Calu3 (cell line): ENCODE measurements at regions not wholly inside any gene's neighbourhood (a gene's known extent, or its start where the extent isn't known, plus 50 kb on each side); places are given as distances from the start of the nearest gene placed in this dataset.

ENCODE experiments used
- BruUV-seq: library from RNA; stranded (reverse); fragments of 400-500 nt; replicated peaks from 2 replicates; lab custom pipeline; 2021; lab: Mats Ljungman, UMichigan
- CTCF ChIA-PET: fragments of 300-600 bp; sonication (Branson Sonifier 250); formaldehyde crosslinking; loops from one replicate; lab custom pipeline; 2022; ENCODE audit warnings: antibody characterized with exemption; lab: Charles Lee
- DNase-seq: peaks from one replicate; pipeline ENCODE4 v3.0.0; 2022
- H3K27ac Mint-ChIP-seq: one replicate; pipeline ENCODE4 v1.8.0; 2022; ENCODE audit warnings: mixed read lengths; ENCODE audit not compliant: unreplicated experiment
- H3K27me3 Mint-ChIP-seq: one replicate; pipeline ENCODE4 v1.8.0; 2022; ENCODE audit warnings: mixed read lengths; ENCODE audit not compliant: unreplicated experiment
- H3K36me3 Mint-ChIP-seq: one replicate; pipeline ENCODE4 v1.8.0; 2022; ENCODE audit warnings: mild to moderate bottlenecking, moderate library complexity, mixed read lengths; ENCODE audit not compliant: insufficient read depth, unreplicated experiment
- H3K4me1 Mint-ChIP-seq: one replicate; pipeline ENCODE4 v1.8.0; 2022; ENCODE audit warnings: mild to moderate bottlenecking, low read depth, mixed read lengths; ENCODE audit not compliant: unreplicated experiment
- H3K4me3 Mint-ChIP-seq: one replicate; pipeline ENCODE4 v1.8.0; 2022; ENCODE audit warnings: mild to moderate bottlenecking, low read depth, moderate library complexity, mixed read lengths; ENCODE audit not compliant: unreplicated experiment
- H3K9me3 Mint-ChIP-seq: one replicate; pipeline ENCODE4 v1.8.0; 2022; ENCODE audit warnings: low read depth, mixed read lengths; ENCODE audit not compliant: unreplicated experiment
- CTCF ChIP-seq: fragments of 200-600 bp; IDR thresholded peaks from one replicate; pipeline ENCODE4 v1.8.0; 2022; ENCODE audit warnings: antibody characterized with exemption; ENCODE audit not compliant: unreplicated experiment
- intact Hi-C: fragments of 100-400 bp; cut with micrococcal nuclease; formaldehyde crosslinking; loops from one replicate; pipeline ENCODE4 v1.10.0; 2022; ENCODE audit not compliant: unreplicated experiment

- intact Hi-C loops, result no loop called here
- Mint-ChIP-seq H3K36me3 (no peaks in the 10 kb centered on the region), H3K27me3 (no peaks in the 10 kb centered on the region), H3K27ac (no peak overlapping the region), H3K4me3 (no peak overlapping the region), H3K9me3 (peaks cover 3% of the 10 kb centered on the region), H3K4me1 (no peaks in the 10 kb centered on the region)
- CTCF ChIA-PET, result no interaction called here
- no peak for TF ChIP-seq CTCF
- BruUV-seq, result no TSS peak
- no peak for DNase-seq
Measured at GRCh38 chrX:23187819-23188218, 146.8 kb upstream of the PTCHD1 start.

DNA sequence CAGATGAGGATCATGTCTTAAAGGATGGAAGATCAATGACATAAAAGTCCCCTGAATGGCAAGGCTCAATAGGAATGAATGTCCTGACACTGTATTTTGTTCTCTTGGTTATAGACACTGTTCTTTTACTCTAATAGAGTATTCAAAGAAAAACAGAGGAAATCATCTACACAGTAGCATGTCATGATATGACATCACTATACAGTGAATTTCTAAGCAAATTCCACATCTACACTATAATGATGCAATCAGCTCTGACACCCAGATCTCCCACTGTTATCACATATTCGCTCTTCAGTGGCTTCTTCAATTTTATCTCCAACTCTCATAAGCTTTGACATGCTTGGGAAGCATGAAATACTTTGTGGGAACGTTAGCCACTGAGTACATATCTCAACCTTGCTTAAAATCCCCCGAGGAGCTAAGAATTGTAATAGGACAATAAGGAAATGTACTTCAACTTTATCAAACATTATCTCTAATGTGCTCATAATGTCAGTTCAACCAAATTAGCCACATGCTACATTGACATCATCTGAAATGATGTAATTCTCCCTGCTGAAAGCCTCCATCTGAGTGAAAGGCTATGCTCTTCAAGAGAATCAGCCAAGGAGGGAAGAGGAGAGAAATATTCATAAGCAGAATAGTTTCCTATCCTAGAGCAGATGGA, 139.6 kb upstream of the PTCHD1 start:
- no peak overlapping the region for H3K4me3 Mint-ChIP-seq
- H3K27ac Mint-ChIP-seq, result no peak overlapping the region
- intact Hi-C loops, result no loop called here
- no peaks in the 10 kb centered on the region for H3K4me1 Mint-ChIP-seq
- H3K36me3 Mint-ChIP-seq, result no peaks in the 10 kb centered on the region
- no peaks in the 10 kb centered on the region for H3K27me3 Mint-ChIP-seq
- TF ChIP-seq CTCF, result no peak
- DNase-seq, result no peak
- CTCF ChIA-PET, result no interaction called here
- BruUV-seq, result no TSS peak
- peaks cover 3% of the 10 kb centered on the region for H3K9me3 Mint-ChIP-seq

DNA sequence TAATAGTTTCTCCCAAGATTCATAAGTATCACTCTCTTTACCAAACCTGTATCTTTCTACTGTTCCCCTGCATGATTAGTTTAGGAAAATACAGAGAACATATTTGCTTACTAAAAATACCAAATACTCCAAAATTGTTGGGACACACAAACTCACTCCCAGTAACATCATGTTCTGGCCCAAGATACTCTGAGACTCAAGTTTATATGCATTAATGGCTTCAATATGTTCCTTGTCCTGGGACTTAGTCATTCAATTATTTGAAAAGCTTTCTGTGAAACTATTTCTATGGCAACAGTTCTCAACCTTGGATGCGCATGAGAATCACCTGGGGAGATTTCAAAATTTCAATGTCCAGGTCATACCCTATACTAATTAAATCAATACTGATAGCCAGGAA, 138.9 kb upstream of the PTCHD1 start:
- no peaks in the 10 kb centered on the region for H3K4me1 Mint-ChIP-seq
- TF ChIP-seq CTCF, result no peak
- H3K9me3 Mint-ChIP-seq, result peaks cover 3% of the 10 kb centered on the region
- H3K36me3 Mint-ChIP-seq, result no peaks in the 10 kb centered on the region
- intact Hi-C loops, result no loop called here
- no peaks in the 10 kb centered on the region for H3K27me3 Mint-ChIP-seq
- CTCF ChIA-PET, result no interaction called here
- no peak overlapping the region for H3K27ac Mint-ChIP-seq
- no TSS peak for BruUV-seq
- no peak overlapping the region for H3K4me3 Mint-ChIP-seq
- no peak for DNase-seq

- H3K27me3 Mint-ChIP-seq, result no peaks in the 10 kb centered on the region
- no peaks in the 10 kb centered on the region for H3K36me3 Mint-ChIP-seq
- H3K4me1 Mint-ChIP-seq, result no peaks in the 10 kb centered on the region
- TF ChIP-seq CTCF, result no peak
- DNase-seq, result no peak
- no peaks in the 10 kb centered on the region for H3K9me3 Mint-ChIP-seq
- intact Hi-C loops, result no loop called here
- CTCF ChIA-PET, result no interaction called here
- no peak overlapping the region for H3K27ac Mint-ChIP-seq
- BruUV-seq, result no TSS peak
- H3K4me3 Mint-ChIP-seq, result no peak overlapping the region
Measured at GRCh38 chrX:23201706-23202105, 132.9 kb upstream of the PTCHD1 start.
